ENCODE measurements at regions not wholly inside any gene's neighbourhood (a gene's known extent, or its start where the extent isn't known, plus 50 kb on each side); places are given as distances from the start of the nearest gene placed in this dataset.
"Not testable (repeated sequence)": the region's sequence is repeated elsewhere in the genome, so short reads cannot be mapped to it uniquely, and the experiment has no call there.

DNA sequence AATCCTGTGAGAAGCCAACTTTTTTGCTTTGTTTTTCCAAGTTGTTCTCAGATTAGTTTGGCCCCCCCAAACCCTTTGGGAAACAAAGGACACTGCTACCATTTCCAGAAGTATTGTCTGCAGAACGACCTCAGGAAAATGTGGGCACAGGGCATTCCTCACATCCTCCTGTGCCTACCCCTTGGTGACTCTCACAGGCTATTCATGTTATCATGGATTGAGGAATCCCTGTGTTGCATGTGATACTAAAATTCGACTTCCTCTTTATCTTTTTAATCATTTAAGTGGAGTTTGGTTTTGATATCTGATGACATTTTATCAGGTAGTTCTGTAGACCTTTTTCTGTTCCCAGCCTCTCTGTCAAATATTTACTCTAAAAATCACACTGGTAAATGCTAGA, 184.5 kb downstream of the FASLG start:
- Histone ChIP-seq H3K36me3 (no peaks in the 10 kb centered on the region), H3K4me3 (ENCODE audit: low read depth, low read length) (no peak overlapping the region), H3K27ac (no peak overlapping the region), H3K9me3 (ENCODE audit: severe bottlenecking) (no peaks in the 10 kb centered on the region), H3K27me3 (ENCODE audit: insufficient read depth, low read depth, severe bottlenecking) (peaks cover 37% of the 10 kb centered on the region)
- TF ChIP-seq, protein P1, sequence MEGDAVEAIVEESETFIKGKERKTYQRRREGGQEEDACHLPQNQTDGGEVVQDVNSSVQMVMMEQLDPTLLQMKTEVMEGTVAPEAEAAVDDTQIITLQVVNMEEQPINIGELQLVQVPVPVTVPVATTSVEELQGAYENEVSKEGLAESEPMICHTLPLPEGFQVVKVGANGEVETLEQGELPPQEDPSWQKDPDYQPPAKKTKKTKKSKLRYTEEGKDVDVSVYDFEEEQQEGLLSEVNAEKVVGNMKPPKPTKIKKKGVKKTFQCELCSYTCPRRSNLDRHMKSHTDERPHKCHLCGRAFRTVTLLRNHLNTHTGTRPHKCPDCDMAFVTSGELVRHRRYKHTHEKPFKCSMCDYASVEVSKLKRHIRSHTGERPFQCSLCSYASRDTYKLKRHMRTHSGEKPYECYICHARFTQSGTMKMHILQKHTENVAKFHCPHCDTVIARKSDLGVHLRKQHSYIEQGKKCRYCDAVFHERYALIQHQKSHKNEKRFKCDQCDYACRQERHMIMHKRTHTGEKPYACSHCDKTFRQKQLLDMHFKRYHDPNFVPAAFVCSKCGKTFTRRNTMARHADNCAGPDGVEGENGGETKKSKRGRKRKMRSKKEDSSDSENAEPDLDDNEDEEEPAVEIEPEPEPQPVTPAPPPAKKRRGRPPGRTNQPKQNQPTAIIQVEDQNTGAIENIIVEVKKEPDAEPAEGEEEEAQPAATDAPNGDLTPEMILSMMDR (IDR thresholded peaks at IDR 0.05; ENCODE audit: low read depth, low read length) = no peak
- no peak for DNase-seq

DNA sequence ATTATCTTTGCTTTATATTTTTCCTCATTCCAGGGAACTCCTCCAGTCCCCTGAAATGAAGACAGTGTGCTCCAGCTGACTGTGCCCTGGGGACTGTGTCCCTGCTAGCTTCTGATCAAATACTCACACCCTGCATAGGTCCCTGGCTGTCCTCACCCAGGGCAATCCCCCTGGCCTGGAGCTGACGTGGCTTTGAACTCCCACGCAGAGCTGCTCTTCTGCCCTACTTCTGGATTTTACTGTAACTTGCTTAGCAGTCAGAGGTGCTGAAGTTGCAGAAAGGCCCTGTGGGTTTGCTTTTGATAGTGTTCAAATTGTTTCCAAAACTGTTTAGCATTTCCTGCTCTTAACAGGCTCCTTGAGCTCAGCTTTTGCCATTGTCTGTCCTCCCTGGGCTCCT, 186.5 kb downstream of the FASLG start:
- peaks cover 45% of the 10 kb centered on the region for H3K27me3 ChIP-seq (ENCODE audit: insufficient read depth, low read depth, severe bottlenecking)
- H3K27ac ChIP-seq = no peak overlapping the region
- H3K9me3 ChIP-seq (ENCODE audit: severe bottlenecking) = no peaks in the 10 kb centered on the region
- no peaks in the 10 kb centered on the region for H3K36me3 ChIP-seq
- TF ChIP-seq, protein P1 (IDR thresholded peaks at IDR 0.05; ENCODE audit: low read depth, low read length) = no peak
- H3K4me3 ChIP-seq (ENCODE audit: low read depth, low read length) = no peak overlapping the region
- no peak for DNase-seq

DNA sequence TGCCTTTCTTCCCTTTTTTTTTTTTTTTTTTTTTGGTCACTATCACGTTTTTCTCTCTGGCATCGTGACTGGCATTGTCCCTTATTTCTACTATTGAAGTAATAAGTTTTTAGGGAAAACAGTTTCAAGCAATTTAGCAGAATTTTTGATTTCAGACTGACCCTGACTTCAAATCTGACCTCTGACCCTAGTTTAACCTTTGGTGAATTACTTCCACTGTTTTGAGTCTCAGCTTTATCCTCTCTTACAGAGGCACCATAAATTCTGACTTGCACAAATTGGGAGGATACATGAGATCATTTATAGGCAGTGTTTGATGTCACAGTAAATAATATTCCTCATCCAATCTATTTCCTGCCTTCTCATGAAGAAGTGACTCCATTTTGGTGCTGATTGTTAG, 187.0 kb downstream of the FASLG start:
- H3K36me3 ChIP-seq = no peaks in the 10 kb centered on the region
- DNase-seq = no peak
- peaks cover 45% of the 10 kb centered on the region for H3K27me3 ChIP-seq (ENCODE audit: insufficient read depth, low read depth, severe bottlenecking)
- no peak overlapping the region for H3K27ac ChIP-seq
- H3K4me3 ChIP-seq (ENCODE audit: low read depth, low read length) = no peak overlapping the region
- no peaks in the 10 kb centered on the region for H3K9me3 ChIP-seq (ENCODE audit: severe bottlenecking)
- TF ChIP-seq, protein P1 (IDR thresholded peaks at IDR 0.05; ENCODE audit: low read depth, low read length) = no peak

DNA sequence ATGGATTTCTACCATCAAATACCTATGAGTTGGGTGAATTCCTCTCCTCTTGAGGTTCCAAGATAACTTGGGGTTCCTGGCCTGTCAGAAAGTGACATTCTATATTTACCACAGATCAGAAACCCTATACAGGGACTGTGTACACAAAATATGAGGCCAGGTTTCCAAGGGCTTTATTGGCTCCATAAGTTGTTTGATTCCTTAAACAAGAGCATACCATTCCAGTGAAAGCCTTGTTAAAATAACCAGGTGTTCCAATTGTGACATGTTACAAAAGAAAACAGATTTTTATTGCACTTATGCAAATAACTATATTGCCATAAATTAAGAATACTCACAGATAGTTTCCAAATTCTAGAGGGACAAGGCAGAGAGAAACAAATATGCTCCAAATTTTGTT, 188.9 kb downstream of the FASLG start:
- DNase-seq; H3K36me3 ChIP-seq; H3K27ac ChIP-seq; H3K4me3 ChIP-seq (ENCODE audit: low read depth, low read length); H3K9me3 ChIP-seq (ENCODE audit: severe bottlenecking): not testable (repeated sequence)
- peaks cover 34% of the 10 kb centered on the region for H3K27me3 ChIP-seq (ENCODE audit: insufficient read depth, low read depth, severe bottlenecking)

DNA sequence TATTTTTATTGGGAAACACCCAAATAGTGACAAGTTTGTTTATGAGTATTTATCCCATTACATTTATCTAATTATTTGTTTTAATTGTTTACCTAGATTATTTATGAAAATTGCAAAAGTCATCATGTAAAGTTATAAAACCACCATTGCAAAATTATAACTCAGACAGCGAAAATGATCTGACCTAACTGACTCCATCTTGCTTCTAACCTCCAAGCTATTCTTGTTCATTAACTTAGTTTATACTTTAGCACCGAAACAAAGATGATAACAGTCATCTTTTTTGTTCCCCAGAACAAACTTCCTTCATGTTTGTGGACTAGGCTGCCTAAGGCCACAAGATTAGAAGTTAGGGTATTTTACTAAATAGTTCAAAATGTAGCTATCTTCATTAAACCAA, 190.8 kb downstream of the FASLG start:
- H3K27ac ChIP-seq = no peak overlapping the region
- no peaks in the 10 kb centered on the region for H3K9me3 ChIP-seq (ENCODE audit: severe bottlenecking)
- TF ChIP-seq, protein P1 (IDR thresholded peaks at IDR 0.05; ENCODE audit: low read depth, low read length) = no peak
- no peak overlapping the region for H3K4me3 ChIP-seq (ENCODE audit: low read depth, low read length)
- H3K36me3 ChIP-seq = no peaks in the 10 kb centered on the region
- peaks cover 34% of the 10 kb centered on the region for H3K27me3 ChIP-seq (ENCODE audit: insufficient read depth, low read depth, severe bottlenecking)
- DNase-seq = no peak

DNA sequence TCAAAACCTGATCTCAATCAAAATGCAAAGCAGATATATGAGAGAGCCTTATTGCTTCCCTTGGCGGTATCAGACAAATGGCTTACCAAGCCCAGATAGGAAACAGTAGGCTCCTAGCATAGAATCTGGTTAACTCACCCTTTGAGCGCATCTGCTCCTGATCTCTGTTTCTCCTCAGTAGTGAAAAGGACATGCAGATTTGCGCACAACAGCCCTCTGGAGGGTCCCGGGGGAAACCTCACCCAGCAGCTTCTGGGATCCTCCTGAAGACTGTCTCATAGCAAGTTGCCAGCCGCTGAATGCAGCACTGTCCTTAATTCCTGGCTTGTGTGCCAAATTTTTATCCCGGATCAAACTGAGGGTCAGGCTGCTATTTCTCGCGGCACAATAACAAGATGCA, 192.2 kb downstream of the FASLG start:
- no peak overlapping the region for H3K4me3 ChIP-seq (ENCODE audit: low read depth, low read length)

More for the DNA sequence above, 192.2 kb downstream of the FASLG start:
- H3K27ac ChIP-seq = no peak overlapping the region
- H3K27me3 ChIP-seq (ENCODE audit: insufficient read depth, low read depth, severe bottlenecking) = peaks cover 37% of the 10 kb centered on the region
- no peak for DNase-seq
- TF ChIP-seq, protein P1 (IDR thresholded peaks at IDR 0.05; ENCODE audit: low read depth, low read length) = no peak
- H3K36me3 ChIP-seq = no peaks in the 10 kb centered on the region
- no peaks in the 10 kb centered on the region for H3K9me3 ChIP-seq (ENCODE audit: severe bottlenecking)

Data from WERI-Rb-1 (cell line).